T-cell (primary cell): ENCODE measurements at regions not wholly inside any gene's neighbourhood (a gene's known extent, or its start where the extent isn't known, plus 50 kb on each side); places are given as distances from the start of the nearest gene placed in this dataset.

Experiments used
- ATAC-seq, 4 experiments: fragments of 200-7000 bp in 3 of 4; fragments of 150-1000 bp in 1 of 4; cut with Tn5 transposase; replicated peaks in 1 of 4; 1 replicate in 3 of 4; 2 replicates in 1 of 4; pipeline ENCODE4 v1.10.0; 2021; ENCODE audit warnings: moderate library complexity in 3 of 4, mild to moderate bottlenecking in 2 of 4, moderate number of reproducible peaks in 1 of 4
- CTCF ChIA-PET, 2 donors: fragments of 300-600 bp; sonication (Branson Sonifier 250); formaldehyde crosslinking; loops; one replicate each; lab custom pipeline; 2022; ENCODE audit warnings: antibody characterized with exemption in 2 of 2; lab: Charles Lee
- POLR2A ChIA-PET, 2 donors: fragments of 300-600 bp; sonication (Branson Sonifier 250); formaldehyde crosslinking; loops; one replicate each; lab custom pipeline; 2022; ENCODE audit warnings: antibody characterized with exemption in 2 of 2; lab: Charles Lee
- DNase-seq, 35 experiments: peaks; one replicate each; pipeline versions ENCODE4 v3.0.0 to v3.0.0-alpha.2; 2013 to 2023
- H3K27ac ChIP-seq: one replicate; pipeline ENCODE4 v1.5.1; 2013; ENCODE audit warnings: low read length
- H3K27me3 ChIP-seq, 2 experiments: replicated peaks in 1 of 2; 1 replicate in 1 of 2; 2 replicates in 1 of 2; pipeline versions ENCODE4 v1.6.1 to v1.7.0; 2013; ENCODE audit warnings: low read length in 1 of 2, mixed read lengths in 1 of 2; ENCODE audit not compliant: control insufficient read depth in 2 of 2, insufficient read depth in 2 of 2; ENCODE audit errors: extremely low read depth in 1 of 2
- H3K36me3 ChIP-seq, 2 donors: 1 replicate in 1 of 2; 2 replicates in 1 of 2; pipeline versions ENCODE4 v1.6.1 to v1.7.0; 2013; ENCODE audit warnings: low read length in 1 of 2; ENCODE audit not compliant: control insufficient read depth in 2 of 2, insufficient read depth in 1 of 2; ENCODE audit errors: extremely low read depth in 1 of 2
- H3K4me1 ChIP-seq, 2 experiments: 1 replicate in 1 of 2; 2 replicates in 1 of 2; pipeline versions ENCODE4 v1.6.1 to v1.7.0; 2013; ENCODE audit warnings: low read length in 2 of 2, mixed read lengths in 1 of 2; ENCODE audit not compliant: insufficient read depth in 2 of 2, control insufficient read depth in 1 of 2; ENCODE audit errors: extremely low read depth in 1 of 2
- H3K4me3 ChIP-seq, 2 donors: 1 replicate in 1 of 2; 2 replicates in 1 of 2; pipeline versions ENCODE4 v1.5.1 to v1.7.0; 2013; ENCODE audit warnings: mild to moderate bottlenecking in 2 of 2, low read length in 1 of 2, moderate library complexity in 1 of 2; ENCODE audit not compliant: control insufficient read depth in 1 of 2; ENCODE audit errors: extremely low read depth in 1 of 2
- H3K9me3 ChIP-seq: 2 replicates; pipeline ENCODE4 v1.7.0; 2013
- H3K27ac Mint-ChIP-seq, 2 donors: one replicate each; pipeline ENCODE4 v1.8.0; 2020 to 2021; ENCODE audit warnings: mild to moderate bottlenecking in 2 of 2, mixed read lengths in 2 of 2
- H3K27me3 Mint-ChIP-seq, 2 donors: one replicate each; pipeline ENCODE4 v1.8.0; 2021 to 2022; ENCODE audit warnings: mixed read lengths in 2 of 2
- H3K36me3 Mint-ChIP-seq: one replicate; pipeline ENCODE4 v1.8.0; 2021; ENCODE audit warnings: mixed read lengths
- H3K4me1 Mint-ChIP-seq, 3 donors: one replicate each; pipeline ENCODE4 v1.8.0; 2020 to 2022; ENCODE audit warnings: mixed read lengths in 3 of 3, mild to moderate bottlenecking in 1 of 3
- H3K4me3 Mint-ChIP-seq, 3 donors: one replicate each; pipeline ENCODE4 v1.8.0; 2020 to 2022; ENCODE audit warnings: mild to moderate bottlenecking in 3 of 3, mixed read lengths in 3 of 3, moderate library complexity in 3 of 3
- H3K9me3 Mint-ChIP-seq, 3 donors: one replicate each; pipeline ENCODE4 v1.8.0; 2020 to 2022; ENCODE audit warnings: mixed read lengths in 3 of 3
- WGBS: methylation state at CpG from one replicate; pipeline ENCODE4 v1.1.5; 2013; ENCODE audit warnings: missing lambda C conversion rate; ENCODE audit not compliant: insufficient coverage; 5-methylcytosine and 5-hydroxymethylcytosine counted together

DNA sequence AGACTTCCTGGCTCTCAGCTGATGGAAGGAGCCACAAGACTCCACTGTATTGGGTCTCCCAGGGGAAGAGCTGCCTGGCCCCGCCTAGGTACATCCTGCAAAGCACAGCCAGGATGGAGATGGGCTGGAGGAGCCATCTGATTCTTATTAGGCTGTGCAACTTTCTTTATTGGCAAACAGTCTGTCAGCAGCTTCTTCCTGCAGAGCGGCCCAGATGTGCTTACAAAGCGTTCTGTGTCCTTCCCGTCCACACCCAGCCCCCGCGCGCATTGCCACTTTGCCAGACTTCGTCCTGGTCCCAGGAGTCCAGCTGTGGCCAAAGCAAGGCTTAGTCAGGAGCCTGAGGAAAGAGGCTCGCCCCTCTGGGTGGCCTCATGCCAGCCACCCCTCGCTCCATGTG is 409.3 kb downstream of the ZNF536 start:
- H3K27ac Mint-ChIP-seq: no peak overlapping the region
- H3K27me3 ChIP-seq: peaks cover 0 to 26% of the 10 kb centered on the region in 2 experiments
- no peaks in the 10 kb centered on the region for H3K36me3 Mint-ChIP-seq
- ATAC-seq (no peak), DNase-seq (no peak)
- H3K4me3 Mint-ChIP-seq: no peak overlapping the region
- H3K27ac ChIP-seq: no peak overlapping the region
- CTCF ChIA-PET: no interaction called here
- WGBS: 86% methylated on average over 8 of the region's 10 CpGs
- no peaks in the 10 kb centered on the region for H3K36me3 ChIP-seq
- H3K9me3 Mint-ChIP-seq: no peaks in the 10 kb centered on the region
- peaks cover 12 to 24% of the 10 kb centered on the region in 2 donors for H3K27me3 Mint-ChIP-seq
- no peaks in the 10 kb centered on the region for H3K9me3 ChIP-seq
- H3K4me3 ChIP-seq: no peak overlapping the region
- H3K4me1 Mint-ChIP-seq: no peaks in the 10 kb centered on the region
- H3K4me1 ChIP-seq: no peaks in the 10 kb centered on the region
- POLR2A ChIA-PET: no interaction called here

DNA sequence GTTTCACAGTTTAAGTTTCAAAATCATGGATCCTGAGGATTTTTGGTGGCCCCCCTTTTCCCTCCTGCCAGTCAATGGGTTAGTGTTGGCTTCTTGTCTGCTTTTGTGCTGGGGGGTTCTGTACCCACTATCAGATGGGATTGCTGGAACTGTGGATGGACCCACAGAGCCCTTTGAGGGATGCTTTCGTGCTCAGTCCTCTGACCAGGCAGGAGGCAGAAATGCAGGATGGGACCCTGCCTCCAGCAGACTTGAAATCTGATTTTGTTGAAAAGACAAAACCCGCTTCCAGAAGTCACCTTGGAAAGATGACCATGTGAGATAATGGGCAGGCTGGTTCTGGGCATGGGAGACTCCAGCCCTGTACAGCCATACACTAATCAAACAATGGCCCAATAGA is 408.9 kb downstream of the ZNF536 start:
- no peak overlapping the region for H3K4me3 ChIP-seq
- no peak overlapping the region for H3K27ac ChIP-seq
- H3K36me3 Mint-ChIP-seq: no peaks in the 10 kb centered on the region
- no peak overlapping the region for H3K4me3 Mint-ChIP-seq
- no peaks in the 10 kb centered on the region for H3K9me3 Mint-ChIP-seq
- H3K9me3 ChIP-seq: no peaks in the 10 kb centered on the region
- WGBS: 57% methylated on average over 1 of the region's 2 CpGs
- no peaks in the 10 kb centered on the region for H3K4me1 ChIP-seq
- H3K36me3 ChIP-seq: no peaks in the 10 kb centered on the region
- DNase-seq (no peak), ATAC-seq (no peak)
- H3K27ac Mint-ChIP-seq: no peak overlapping the region
- H3K27me3 ChIP-seq: peaks cover 0 to 26% of the 10 kb centered on the region in 2 experiments
- no peaks in the 10 kb centered on the region for H3K4me1 Mint-ChIP-seq
- H3K27me3 Mint-ChIP-seq: peaks cover 8 to 22% of the 10 kb centered on the region in 2 donors
- ChIA-PET CTCF (no interaction called here), POLR2A (no interaction called here)

GRCh38 chr19:30780456-30780855 is 408.3 kb downstream of the ZNF536 start:
- H3K27me3 Mint-ChIP-seq: peaks cover 8 to 20% of the 10 kb centered on the region in 2 donors
- DNase-seq: no peak
- no peak for ATAC-seq
- no peaks in the 10 kb centered on the region for H3K9me3 ChIP-seq
- no peak overlapping the region for H3K4me3 ChIP-seq
- H3K4me1 ChIP-seq: no peaks in the 10 kb centered on the region
- H3K4me3 Mint-ChIP-seq: no peak overlapping the region
- H3K27ac Mint-ChIP-seq: no peak overlapping the region
- no peaks in the 10 kb centered on the region for H3K9me3 Mint-ChIP-seq
- H3K27ac ChIP-seq: no peak overlapping the region
- no peaks in the 10 kb centered on the region for H3K4me1 Mint-ChIP-seq
- ChIA-PET POLR2A (no interaction called here), CTCF (no interaction called here)
- H3K36me3 Mint-ChIP-seq: no peaks in the 10 kb centered on the region
- peaks cover 0 to 26% of the 10 kb centered on the region in 2 experiments for H3K27me3 ChIP-seq
- no peaks in the 10 kb centered on the region for H3K36me3 ChIP-seq
- WGBS: 100% methylated on average over 1 of the region's 2 CpGs

GRCh38 chr19:30780032-30780431 is 407.8 kb downstream of the ZNF536 start:
- Histone ChIP-seq H3K9me3 (no peaks in the 10 kb centered on the region), H3K27me3 (peaks cover 0 to 25% of the 10 kb centered on the region in 2 experiments), H3K4me1 (no peaks in the 10 kb centered on the region), H3K27ac (no peak overlapping the region), H3K36me3 (no peaks in the 10 kb centered on the region), H3K4me3 (no peak overlapping the region)
- H3K27me3 Mint-ChIP-seq: peaks cover 6 to 17% of the 10 kb centered on the region in 2 donors
- no peak overlapping the region for H3K27ac Mint-ChIP-seq
- DNase-seq (no peak), ATAC-seq (no peak)
- ChIA-PET POLR2A (no interaction called here), CTCF (no interaction called here)
- no peaks in the 10 kb centered on the region for H3K36me3 Mint-ChIP-seq
- no peak overlapping the region for H3K4me3 Mint-ChIP-seq
- H3K9me3 Mint-ChIP-seq: no peaks in the 10 kb centered on the region
- H3K4me1 Mint-ChIP-seq: no peaks in the 10 kb centered on the region
- 67% methylated on average over 3 of the region's 6 CpGs for WGBS

- CTCF ChIA-PET: interaction anchor here in 1 of 2 donors (0.6 kb wide), 1 partner anchor 104 kb away, joined by 3 read pairs; no protein-coding TSS in a partner anchor
- no peaks in the 10 kb centered on the region for H3K4me1 Mint-ChIP-seq
Observed at GRCh38 chr19:30778961-30779715, 407.0 kb downstream of the ZNF536 start.

GRCh38 chr19:30778061-30778460 is 405.9 kb downstream of the ZNF536 start:
- no peak for ATAC-seq
- H3K27ac ChIP-seq: no peak overlapping the region
- no peaks in the 10 kb centered on the region for H3K9me3 ChIP-seq
- no peak overlapping the region for H3K4me3 ChIP-seq
- WGBS: 48% methylated on average over 2 of the region's 2 CpGs
- Mint-ChIP-seq H3K4me1 (no peaks in the 10 kb centered on the region), H3K9me3 (peaks cover 0 to 7% (median 0%) of the 10 kb centered on the region in 3 donors), H3K4me3 (no peak overlapping the region), H3K27me3 (peaks cover 3 to 13% of the 10 kb centered on the region in 2 donors), H3K27ac (no peak overlapping the region), H3K36me3 (no peaks in the 10 kb centered on the region)
- CTCF ChIA-PET: interaction anchor here in 1 of 2 donors (0.6 kb wide), 1 partner anchor 105 kb away, joined by 3 read pairs; no protein-coding TSS in a partner anchor
- H3K36me3 ChIP-seq: no peaks in the 10 kb centered on the region
- peaks cover 0 to 11% of the 10 kb centered on the region in 2 experiments for H3K27me3 ChIP-seq
- DNase-seq: no peak
- POLR2A ChIA-PET: no interaction called here
- no peaks in the 10 kb centered on the region for H3K4me1 ChIP-seq

More at GRCh38 chr19:30778961-30779715, 407.0 kb downstream of the ZNF536 start:
- no peak overlapping the region for H3K27ac Mint-ChIP-seq
- H3K4me3 ChIP-seq: no peak overlapping the region
- no peaks in the 10 kb centered on the region for H3K4me1 ChIP-seq
- DNase-seq: no peak
- POLR2A ChIA-PET: no interaction called here
- H3K27ac ChIP-seq: no peak overlapping the region
- ATAC-seq: no peak
- H3K9me3 Mint-ChIP-seq: no peaks in the 10 kb centered on the region
- H3K4me3 Mint-ChIP-seq: no peak overlapping the region
- peaks cover 3 to 13% of the 10 kb centered on the region in 2 donors for H3K27me3 Mint-ChIP-seq
- no peaks in the 10 kb centered on the region for H3K36me3 ChIP-seq
- peaks cover 0 to 16% of the 10 kb centered on the region in 2 experiments for H3K27me3 ChIP-seq
- no peaks in the 10 kb centered on the region for H3K36me3 Mint-ChIP-seq
- no peaks in the 10 kb centered on the region for H3K9me3 ChIP-seq
- WGBS: 71% methylated on average over 7 of the region's 14 CpGs
